NCI-H146 treated with DMSO at 0.1 percent for 48 hours (cell line): ENCODE measurements at regions not wholly inside any gene's neighbourhood (a gene's known extent, or its start where the extent isn't known, plus 50 kb on each side); places are given as distances from the start of the nearest gene placed in this dataset.
"Not testable (repeated sequence)": the region's sequence is repeated elsewhere in the genome, so short reads cannot be mapped to it uniquely, and the experiment has no call there.

Experiments used
- DNase-seq: peaks from one replicate; lab custom pipeline; 2025; ENCODE audit not compliant: unreplicated experiment; lab: John Stamatoyannopoulos, UW

DNA sequence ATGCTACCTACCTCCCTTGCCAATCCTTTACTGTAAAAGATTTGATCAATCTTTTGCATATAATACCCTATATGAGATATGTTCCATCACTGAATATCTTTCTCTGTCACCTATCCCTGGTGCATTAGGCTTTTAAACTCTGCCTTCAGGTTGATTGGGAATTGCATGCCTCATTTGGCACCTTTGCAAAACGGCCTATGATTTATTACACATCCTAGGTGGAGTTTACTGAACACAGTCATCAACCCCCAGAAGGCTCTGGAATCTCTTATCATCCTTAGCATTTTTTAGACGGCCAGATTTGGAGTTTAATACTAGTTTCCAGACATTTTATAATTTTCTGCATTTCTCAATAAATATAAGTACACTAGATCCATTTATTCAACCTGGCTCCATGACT, 448.4 kb upstream of the SLC10A2 start:
- no peak for DNase-seq

DNA sequence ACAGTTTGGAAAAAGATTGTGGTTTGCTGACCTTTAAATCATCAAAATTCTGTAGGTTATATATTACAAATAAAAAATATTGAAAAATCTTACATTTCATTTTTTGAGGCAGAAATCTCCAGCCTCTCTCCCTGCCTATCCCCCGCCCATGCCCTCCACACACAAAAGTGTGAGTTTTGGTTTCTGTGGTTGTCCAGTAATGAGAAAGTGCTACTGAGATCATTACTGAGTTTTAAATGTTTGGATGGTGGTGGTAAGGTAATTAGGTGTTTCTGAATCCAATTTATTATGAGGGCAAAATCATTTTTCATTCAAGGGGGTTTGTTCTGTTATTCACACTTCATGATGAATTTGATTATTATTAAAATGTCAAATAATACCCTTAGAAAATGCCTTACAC, 448.0 kb upstream of the SLC10A2 start:
- DNase-seq: no peak

DNA sequence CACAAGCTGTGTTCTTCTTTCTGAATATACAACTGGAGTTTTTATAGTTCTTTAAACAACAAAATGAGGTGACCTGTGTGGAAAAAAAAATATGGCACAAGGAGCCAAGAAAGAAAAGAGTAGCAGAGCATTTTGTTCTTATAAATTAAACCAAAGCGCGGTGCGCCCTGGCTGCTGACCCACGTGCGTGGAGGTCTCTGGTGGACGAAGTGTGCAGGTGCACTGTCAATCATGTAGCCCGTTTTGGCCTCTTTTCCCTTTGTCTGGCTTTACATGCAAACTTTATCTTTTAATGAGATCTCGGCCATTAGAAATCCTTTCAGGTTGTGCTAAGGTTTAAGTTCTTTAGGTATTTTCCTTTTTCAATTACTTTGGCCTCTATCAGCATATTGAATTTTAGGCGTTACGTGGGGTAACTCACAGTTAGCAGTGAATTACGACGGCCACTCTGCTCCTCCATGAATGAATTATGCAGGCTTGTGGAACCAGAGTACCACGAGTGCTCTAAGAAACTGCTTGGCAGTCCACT, 443.9 kb upstream of the SLC10A2 start:
- no peak for DNase-seq

DNA sequence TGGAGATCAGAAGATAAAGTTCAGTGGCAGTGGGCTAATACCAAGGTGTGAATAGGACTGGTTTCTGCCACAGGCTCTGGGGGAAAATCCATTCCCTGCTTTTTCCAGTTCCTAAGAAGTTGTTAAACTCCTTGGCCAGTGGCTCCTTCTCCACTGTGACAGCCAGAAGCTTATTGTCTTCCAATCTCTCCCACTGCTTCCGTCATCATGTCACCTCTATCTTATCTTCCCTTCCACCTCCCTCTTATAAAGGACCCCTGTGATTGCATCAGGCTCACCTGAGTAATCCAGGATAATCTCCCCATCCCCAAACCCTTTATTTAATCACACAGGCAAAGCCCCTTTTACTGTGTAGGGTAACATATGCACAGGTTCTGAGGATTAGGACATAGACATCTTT, 431.2 kb upstream of the SLC10A2 start:
- DNase-seq: no peak

DNA sequence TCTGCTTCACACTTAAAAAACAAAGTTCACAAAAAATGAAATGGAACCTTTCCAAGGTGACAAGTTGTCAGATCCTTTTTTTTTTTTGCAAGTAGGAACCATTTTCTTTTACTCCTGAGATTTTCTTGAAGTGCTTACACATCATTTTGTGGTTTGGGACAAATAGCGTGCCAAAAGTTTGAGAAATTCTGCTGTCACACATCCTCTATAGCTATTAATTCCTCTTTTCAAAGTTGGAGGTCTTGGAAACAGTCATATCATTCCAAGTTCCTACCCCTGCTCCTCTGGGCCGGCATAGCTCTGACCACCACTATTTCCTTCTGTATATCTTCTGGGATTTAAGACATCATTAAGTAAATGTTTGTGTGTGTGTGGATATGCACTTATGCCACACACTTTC, 421.6 kb upstream of the SLC10A2 start:
- no peak for DNase-seq

DNA sequence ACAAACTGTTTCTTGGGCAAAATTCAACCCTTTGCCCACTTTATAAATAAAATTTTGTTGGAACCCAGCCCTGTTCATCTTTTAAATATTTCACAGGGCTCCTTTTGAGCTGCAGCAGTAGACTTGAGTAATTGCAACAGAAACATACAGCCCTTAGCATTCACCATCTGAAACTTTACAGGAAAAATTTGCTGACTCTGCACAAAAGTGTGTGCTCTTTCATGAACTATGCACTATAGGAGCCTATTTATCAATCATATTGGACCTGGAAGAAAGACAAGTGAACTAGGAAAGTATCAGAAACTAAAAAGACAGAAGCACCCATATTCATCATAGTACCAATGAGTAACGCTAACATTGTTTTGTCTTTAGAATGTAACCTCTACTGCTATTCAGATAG, 406.9 kb upstream of the SLC10A2 start:
- no peak for DNase-seq

DNA sequence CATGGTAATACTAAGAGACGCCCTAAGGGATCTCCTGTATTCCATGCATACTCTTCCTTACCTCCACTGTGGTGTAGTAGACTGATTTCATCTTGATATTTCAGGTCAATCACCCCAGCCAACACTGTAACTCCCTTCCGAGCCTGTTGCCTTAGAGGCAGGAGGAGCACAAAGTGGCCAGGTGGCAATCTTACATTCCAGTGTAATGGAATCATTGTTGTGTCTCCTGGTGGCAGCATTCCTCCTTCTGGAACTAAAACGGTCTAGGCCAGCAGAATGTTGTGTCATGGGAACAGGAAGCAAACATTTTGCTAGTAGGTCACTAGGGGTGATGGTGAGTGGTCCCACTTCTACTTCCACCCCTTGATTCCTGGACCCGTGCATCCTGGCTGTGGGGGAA, 405.7 kb upstream of the SLC10A2 start:
- no peak for DNase-seq

DNA sequence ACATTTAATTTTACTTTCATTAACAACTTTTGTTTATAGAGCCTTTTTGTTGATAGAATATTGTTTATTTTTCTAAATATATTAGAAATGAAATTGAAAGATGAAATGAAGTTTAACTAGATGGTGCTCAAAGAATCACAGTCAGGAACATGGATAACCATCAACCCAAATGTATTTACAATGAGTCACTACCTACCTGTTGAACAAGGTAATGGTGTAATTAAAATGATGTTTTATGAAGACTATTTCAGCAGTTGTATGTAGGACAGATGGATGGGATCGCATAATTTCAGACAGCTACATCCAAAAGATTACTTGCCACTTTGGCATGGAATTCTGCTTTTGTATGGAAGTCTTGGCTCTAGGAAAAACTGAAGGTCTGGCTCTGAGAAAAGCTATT, 403.6 kb upstream of the SLC10A2 start:
- DNase-seq: no peak

DNA sequence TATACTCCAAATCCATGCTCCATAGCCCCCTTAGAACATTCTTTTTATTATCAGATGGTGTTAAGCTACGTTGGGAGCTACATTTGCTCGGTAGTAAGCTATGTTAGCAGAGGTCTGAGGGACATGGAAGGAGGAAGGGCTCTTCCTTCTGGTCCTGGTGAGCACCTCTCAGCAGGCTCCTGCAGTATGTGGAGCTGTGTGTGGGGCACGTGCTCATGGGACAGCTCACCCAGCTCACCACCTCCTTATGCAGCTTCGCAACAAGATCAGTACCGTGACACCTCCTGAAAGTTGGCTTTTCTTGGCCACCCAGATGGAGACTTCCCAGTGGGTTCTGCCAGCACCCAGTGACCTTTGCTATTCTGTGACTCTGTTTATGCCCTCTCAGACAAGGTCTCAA, 400.5 kb upstream of the SLC10A2 start:
- no peak for DNase-seq

DNA sequence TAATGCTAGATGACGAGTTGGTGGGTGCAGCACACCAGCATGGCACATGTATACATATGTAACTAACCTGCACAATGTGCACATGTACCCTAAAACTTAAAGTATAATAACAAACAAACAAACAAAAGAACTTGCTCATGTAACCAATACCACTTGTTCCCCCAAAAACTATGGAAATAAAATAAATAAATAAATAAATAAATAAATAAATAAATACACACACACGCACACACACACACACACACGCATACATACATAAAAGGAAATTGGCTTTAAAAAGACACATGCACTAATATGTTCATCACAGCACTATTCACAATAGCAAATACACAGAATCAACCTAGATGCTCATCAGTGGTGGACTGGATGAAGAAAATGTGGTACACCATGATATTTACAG, 394.0 kb upstream of the SLC10A2 start:
- not testable (repeated sequence) for DNase-seq

DNA sequence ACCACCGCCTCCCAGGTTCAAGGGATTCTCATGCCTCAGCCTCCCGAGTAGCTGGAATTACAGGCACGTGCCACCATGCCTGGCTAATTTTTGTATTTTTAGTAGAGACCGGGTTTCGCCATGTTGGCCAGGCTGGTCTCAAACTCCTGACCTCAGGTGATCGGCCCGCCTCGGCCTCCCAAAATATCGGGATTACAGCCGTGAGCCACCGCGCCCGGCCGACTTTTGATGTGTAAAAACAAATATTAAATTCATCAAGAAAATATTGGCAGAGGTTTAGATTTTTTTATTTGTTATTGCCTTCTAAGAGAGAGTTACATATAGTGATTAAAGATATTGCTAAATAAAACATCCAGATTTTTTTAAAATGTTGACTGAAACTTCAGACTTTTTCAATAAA, 390.8 kb upstream of the SLC10A2 start:
- not testable (repeated sequence) for DNase-seq

DNA sequence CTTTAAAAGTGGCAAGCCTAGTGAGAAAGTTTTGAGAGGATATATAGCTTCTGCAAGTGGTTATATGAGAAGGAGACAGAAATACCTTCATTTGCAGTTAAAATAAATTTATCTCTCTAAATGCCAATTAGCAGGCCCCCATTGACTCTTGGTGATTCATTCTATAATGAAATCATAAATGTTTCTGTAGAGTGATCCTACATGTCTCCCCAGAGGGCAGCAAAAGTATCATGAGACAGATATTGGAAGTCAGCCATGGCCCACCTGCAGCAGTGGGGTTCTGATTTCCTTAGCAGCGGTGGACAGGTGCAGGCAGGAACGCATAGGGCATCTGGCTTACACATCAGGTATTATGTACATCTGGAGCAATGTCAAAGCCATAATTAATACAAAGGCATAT, 385.4 kb upstream of the SLC10A2 start:
- peak; percentile 93 for DNase-seq

DNA sequence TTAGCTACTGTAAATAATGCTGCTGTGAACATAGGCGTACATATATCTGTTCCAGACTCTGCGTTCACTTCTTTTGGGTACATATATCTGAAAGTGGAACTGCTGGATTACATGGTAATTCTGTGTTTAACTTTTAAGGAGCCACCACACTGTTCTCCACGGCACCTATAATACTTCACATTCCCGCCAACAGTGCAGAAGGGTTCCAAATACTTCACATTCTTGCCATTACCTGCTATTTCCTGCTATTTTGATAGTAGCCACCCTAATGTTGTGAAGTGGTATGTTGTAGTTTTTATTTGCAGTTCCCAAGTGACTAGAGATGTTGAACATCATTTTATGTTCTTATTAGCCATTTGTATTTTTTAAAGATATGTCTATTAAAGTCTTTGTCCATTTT, 377.4 kb upstream of the SLC10A2 start:
- no peak for DNase-seq

DNA sequence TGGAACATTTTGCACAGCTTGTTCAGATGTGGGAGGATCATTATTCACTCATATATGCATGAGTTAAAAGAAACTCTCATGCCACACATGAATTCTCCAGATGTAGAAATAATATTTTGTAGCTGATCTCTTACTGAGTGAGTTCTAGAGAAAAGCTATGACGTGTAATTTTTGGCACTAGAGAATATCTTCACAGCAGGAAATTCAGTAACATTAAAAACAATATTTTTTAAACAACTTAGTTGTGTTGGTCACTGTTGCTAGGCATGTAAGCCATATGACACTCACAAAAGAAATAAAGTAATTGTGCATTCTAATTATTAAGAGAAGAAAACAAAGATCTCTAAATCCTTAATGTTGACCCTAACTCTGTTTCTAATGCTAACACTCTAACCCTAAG, 371.4 kb upstream of the SLC10A2 start:
- no peak for DNase-seq

DNA sequence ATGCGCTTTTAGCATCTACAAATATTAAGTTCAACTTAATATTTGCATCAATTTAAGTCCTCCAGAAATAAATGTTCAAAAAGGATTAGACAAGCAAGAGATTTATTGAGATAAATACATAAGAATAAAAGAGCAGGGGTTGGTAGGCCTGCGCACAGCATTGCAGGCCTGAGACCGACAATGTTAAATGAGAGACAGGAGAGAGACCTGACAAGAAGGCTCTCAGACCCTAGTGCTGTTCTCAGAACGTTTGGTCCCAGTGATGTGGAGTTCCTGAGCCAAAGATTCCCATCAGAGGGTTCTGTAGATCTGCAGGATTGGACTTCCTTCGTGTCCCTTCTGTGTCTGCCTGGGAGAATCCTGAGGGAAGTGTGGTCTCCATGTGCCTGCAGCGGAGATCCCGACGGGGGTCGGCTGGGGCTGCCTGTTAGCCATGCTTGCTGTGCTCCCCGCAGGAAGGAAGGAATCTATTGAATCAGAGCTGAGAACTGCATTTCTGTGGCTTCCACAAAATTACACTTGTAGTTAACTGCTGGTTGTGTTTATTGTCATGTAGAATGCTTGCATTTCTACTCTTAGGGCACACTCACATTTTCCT, 369.9 kb upstream of the SLC10A2 start:
- no peak for DNase-seq

DNA sequence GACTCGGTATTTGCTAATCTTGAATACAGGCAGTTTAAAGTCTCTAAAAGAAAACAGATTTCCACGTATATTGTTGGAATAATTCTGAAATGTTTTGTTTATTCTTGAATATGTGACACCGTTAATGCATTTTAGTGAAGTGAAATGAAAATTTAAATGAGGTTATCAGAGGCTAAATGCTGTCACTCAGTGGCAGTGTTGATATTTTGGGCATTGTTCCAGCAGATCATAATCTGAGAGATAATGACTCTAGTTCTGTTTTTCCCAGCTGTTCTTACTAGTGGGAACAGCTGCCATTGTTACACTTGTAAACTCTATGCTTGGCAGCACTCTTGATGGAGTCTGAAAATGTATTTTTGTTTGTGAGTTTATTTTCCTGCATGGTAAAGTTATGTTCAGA, 365.6 kb upstream of the SLC10A2 start:
- DNase-seq: peak; percentile 83

DNA sequence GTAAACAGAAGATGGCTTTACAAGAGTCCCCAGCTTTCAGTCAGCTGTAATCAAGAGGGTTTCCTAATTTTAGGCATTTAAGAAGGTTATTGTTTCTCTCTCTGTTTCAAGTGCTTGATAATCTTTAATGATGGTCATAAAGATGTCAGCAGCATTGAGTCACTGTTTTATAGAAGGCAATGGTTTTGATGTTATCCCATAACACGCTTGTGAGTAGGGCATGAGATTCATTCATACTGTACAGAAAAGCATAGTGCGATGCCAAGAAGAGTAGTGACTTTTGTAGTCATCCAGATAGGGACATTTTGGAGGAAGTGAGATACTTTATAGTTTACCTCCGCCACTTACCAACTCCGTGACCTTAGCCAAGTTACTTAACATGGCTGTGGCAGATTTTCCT, 364.2 kb upstream of the SLC10A2 start:
- no peak for DNase-seq

DNA sequence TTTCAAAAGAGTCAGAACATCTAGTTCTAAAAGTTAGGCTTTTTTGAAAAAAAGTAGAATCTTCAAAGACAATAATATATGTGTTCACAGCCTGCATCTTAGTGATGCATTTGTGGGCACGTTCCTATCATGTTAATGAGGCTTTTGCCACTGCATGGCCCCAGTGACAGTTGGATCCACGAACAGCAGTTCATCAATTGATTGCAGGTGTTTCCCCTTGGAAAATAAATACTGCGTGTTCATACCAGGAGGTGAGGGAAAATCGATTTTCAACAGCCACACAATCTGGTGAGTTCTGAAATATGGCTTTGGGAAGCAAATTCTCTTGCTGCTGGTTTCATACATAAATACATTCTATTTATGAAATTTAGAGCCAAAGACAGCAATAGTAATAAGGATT, 343.8 kb upstream of the SLC10A2 start:
- peak; percentile 93 for DNase-seq

DNA sequence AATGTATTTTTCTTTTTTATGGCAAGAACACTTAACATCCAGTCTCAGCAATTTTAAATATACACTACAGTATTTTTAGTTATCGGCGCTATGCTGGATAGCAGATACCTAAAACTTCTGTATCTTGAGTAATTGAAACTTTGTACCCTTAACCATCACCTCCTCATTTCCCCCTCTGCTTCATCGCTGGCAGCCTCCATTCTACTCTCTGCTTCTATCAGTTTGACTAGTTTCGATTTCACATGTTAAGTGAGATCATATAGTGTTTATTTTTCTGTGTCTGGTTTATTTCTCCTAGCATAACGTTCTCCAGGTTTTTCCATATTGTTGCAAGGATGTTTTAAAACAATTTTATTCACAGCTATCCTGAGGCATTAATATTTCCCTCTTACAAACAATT, 340.8 kb upstream of the SLC10A2 start:
- no peak for DNase-seq

DNA sequence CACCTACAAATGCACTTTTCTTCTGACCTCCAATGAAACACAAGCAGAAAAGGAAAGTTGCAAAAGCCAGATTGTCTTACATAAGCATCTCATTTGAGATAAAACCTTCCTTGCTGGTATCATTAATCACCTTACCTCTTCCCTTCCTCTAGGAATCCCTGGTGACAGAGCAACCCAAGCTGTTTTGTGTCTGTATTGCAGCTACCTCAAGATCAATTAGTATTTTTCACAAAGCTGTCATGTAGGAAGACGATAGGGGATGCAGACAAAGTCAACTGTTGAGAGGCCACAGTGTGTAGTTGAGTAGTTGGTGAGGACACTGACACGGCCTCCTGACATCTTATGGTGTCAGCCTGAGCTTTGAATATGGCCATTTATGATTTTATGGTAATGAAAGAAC, 339.1 kb upstream of the SLC10A2 start:
- DNase-seq: no peak

DNA sequence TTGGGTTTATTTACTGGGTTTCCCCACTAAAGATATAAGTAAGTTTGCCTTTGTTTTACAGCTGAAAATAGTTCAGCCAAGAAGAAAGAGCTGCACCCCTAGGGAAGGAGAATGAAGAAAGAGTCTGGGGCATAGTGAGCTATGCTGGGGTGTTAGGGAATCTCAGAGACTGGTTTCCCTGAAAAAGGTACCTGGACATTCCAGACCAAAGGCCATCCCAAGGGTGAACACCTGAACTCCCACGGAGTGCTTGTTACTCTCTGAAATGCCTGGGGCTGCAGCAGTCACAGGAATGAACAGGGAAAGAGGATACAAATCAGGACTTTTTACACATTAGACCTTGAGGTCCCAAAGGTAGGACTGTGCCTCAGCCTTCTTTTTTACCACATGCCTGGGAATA, 337.6 kb upstream of the SLC10A2 start:
- no peak for DNase-seq

DNA sequence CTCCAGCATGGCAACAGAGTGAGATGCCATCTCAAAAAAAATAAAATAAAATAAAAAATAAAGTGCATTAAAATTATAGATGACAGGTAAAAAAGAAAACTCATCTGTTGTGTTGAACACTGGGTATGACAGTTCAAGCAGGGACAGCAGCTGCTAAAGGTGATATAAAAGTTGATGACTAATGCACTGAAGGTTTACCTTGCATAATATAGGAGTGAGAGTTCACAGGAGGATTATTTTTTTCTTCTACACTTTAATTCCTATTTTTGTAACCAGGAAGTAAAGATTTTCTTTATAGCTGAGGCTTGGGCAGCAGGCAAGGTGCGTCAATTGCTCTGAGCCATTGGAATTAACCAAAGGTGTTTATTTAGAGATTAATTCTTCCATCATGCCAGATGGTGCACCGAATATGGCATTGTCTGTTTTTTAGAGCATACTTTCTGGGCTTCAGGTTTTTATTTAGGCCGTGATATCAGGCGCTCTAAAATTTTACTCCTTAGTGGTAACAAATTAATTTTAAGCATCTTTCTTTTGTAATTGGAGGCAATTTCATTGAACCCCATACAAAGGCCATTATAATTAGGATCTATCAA, 337.0 kb upstream of the SLC10A2 start:
- peak; percentile 73 for DNase-seq

DNA sequence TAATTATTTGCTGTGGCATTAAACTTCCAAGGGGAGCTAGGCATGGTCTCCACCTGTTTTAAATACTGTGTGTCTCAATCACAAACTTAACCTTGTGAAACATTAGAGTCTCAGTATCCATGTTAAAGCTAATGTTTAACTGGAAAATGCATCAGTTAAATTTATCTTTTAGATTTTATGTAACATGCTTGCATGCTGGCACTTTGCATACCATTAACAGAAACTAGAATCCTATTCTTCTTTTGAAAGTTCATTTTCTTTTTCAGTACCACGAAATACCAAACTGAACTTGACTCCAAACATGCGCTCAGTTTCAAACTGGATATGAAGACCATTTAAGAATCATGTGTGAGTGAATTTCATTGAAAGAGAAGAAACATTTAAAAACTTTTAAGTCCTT, 328.9 kb upstream of the SLC10A2 start:
- no peak for DNase-seq
